ENCODE measurements at regions not wholly inside any gene's neighbourhood (a gene's known extent, or its start where the extent isn't known, plus 50 kb on each side); places are given as distances from the start of the nearest gene placed in this dataset.

DNA sequence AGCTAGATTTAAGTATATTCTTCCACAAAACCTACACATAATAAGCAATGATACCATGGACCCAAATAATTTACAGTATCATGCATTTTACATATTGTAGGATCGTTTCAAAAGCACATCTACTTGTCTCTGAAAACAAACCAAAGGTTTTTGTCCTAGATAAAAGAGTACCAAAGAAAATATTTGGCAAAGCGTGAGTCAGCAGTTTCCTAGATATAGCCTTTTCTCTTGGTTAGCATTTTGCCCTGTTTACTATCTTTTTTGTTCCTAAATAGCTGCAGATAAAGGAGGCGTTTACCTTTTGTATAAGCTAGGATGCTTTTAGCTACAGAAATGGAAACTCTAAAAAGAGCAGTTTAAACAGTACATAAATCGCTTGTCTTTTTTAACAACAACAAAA lies 305.8 kb upstream of the GULP1 start:
- no peak for TF ChIP-seq EZH2 (IDR thresholded peaks at IDR 0.05; ENCODE audit: insufficient read depth, poor library complexity, severe bottlenecking)
- TF ChIP-seq EZH2phosphoT487 (IDR thresholded peaks at IDR 0.05; ENCODE audit: insufficient read depth, low read depth) = no peak

All from GM23248 (cell line).